Gastrocnemius medialis (tissue), 4 donors: ENCODE measurements at regions not wholly inside any gene's neighbourhood (a gene's known extent, or its start where the extent isn't known, plus 50 kb on each side); places are given as distances from the start of the nearest gene placed in this dataset.
A peak's percentile ranks its signal among the peaks of the same experiment; 100 is the strongest.
"Not testable (repeated sequence)": the region's sequence is repeated elsewhere in the genome, so short reads cannot be mapped to it uniquely, and the experiment has no call there.

Source experiments
- ATAC-seq, 2 donors: fragments of 150-250 bp; one replicate each; pipeline ENCODE4 v1.9.1; 2016
- DNase-seq, 2 donors: peaks; one replicate each; pipeline ENCODE4 v3.0.0-alpha.2; 2019
- H3K27ac ChIP-seq, 4 donors: fragments of 200-600 bp; sonication (generic); 1 replicate in 1 of 4; 2 replicates in 3 of 4; pipeline ENCODE4 v1.5.1; 2016 to 2018; ENCODE audit warnings: mild to moderate bottlenecking in 2 of 4, moderate library complexity in 1 of 4
- H3K27me3 ChIP-seq, 3 donors: fragments of 200-600 bp; sonication (generic) in 2 of 3; 1 replicate in 1 of 3; 2 replicates in 2 of 3; pipeline versions ENCODE4 v1.5.1 to v1.6.0; 2016 to 2019; ENCODE audit warnings: mild to moderate bottlenecking in 1 of 3, moderate library complexity in 1 of 3
- H3K36me3 ChIP-seq, 2 donors: fragments of 200-600 bp; sonication (generic) in 1 of 2; one replicate each; pipeline ENCODE4 v1.5.1; 2017 to 2018
- H3K4me1 ChIP-seq, 2 donors: fragments of 200-600 bp; sonication (generic) in 1 of 2; one replicate each; pipeline ENCODE4 v1.5.1; 2016 to 2017; ENCODE audit warnings: mild to moderate bottlenecking in 2 of 2
- H3K4me3 ChIP-seq, 4 donors: fragments of 200-600 bp; sonication (generic) in 3 of 4; 1 replicate in 1 of 4; 2 replicates in 3 of 4; pipeline ENCODE4 v1.5.1; 2016 to 2019; ENCODE audit warnings: mild to moderate bottlenecking in 2 of 4
- H3K9me3 ChIP-seq, 3 donors: fragments of 200-600 bp; sonication (generic) in 2 of 3; 1 replicate in 1 of 3; 2 replicates in 2 of 3; pipeline ENCODE4 v1.5.1; 2016 to 2019
- CTCF ChIP-seq, 5 experiments: fragments of 450-650 bp in 3 of 5; fragments of 200-600 bp in 2 of 5; sonication (generic) in 2 of 5; IDR thresholded peaks in 4 of 5; conservative IDR thresholded peaks in 1 of 5; 1 replicate in 4 of 5; 2 replicates in 1 of 5; pipeline ENCODE4 v1.5.1; 2016 to 2019; ENCODE audit warnings: antibody characterized with exemption in 5 of 5, mild to moderate bottlenecking in 3 of 5, moderate library complexity in 3 of 5
- POLR2A ChIP-seq, 2 donors: fragments of 450-650 bp; IDR thresholded peaks; one replicate each; pipeline ENCODE4 v1.6.1; 2017; ENCODE audit warnings: antibody characterized with exemption in 2 of 2, mild to moderate bottlenecking in 2 of 2, moderate library complexity in 2 of 2
- in situ Hi-C, 4 donors: fragments of 200-750 bp; cut with MboI; loops; one replicate each; pipeline versions ENCODE4 v1.15.0 to v1.8.0; 2017; ENCODE audit warnings: low sequenced_read_pairs in 4 of 4
- intact Hi-C: fragments of 100-400 bp; cut with DNase I; formaldehyde crosslinking; loops from one replicate; pipeline ENCODE4 v1.15.1; 2023; ENCODE audit warnings: low total_unique reads

DNA sequence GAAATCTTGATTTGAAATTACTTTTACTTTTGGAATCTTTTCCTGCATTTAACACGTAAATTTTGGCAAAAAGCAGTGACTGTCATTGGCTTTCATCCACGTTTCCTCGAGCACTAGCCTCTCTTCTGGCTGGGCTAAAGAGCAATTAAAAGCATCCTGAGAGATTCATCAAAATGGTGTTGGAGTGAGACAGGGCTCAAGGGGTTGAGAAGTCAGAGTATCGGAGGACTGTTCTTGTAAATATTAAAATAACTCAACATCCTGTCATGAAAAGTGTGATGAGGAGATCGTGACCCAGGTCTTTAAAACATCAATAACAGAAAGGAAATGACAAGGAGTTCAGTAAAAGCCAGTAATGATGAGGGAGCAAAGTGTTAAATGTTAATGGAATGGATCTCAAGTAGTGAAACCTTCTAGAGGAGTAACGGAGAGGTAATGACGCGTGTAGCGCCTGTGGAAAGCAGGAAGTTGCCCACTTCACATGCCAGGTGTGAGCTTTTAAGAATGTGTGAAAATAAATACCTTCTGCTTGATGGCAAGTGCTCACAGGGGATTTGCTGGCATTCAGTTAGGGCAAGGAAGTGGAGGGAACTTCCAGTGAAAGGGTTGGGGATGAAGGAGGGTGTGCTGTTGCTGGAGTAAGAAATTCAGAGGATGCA, 754.4 kb downstream of the ADCYAP1 start:
- Histone ChIP-seq H3K9me3 (no peaks in the 10 kb centered on the region), H3K27me3 (no peaks in the 10 kb centered on the region), H3K4me1 (no peaks in the 10 kb centered on the region), H3K27ac (no peak overlapping the region), H3K36me3 (no peaks in the 10 kb centered on the region), H3K4me3 (no peak overlapping the region)
- in situ Hi-C loops (no loop called here), intact Hi-C loops (no loop called here)
- no peak for ATAC-seq
- TF ChIP-seq POLR2A (IDR thresholded peaks at IDR 0.05): no peak
- TF ChIP-seq CTCF (IDR thresholded peaks at IDR 0.05 in 4 of 5, conservative IDR thresholded peaks at IDR 0.05 in 1 of 5): no peak
- DNase-seq: no peak

DNA sequence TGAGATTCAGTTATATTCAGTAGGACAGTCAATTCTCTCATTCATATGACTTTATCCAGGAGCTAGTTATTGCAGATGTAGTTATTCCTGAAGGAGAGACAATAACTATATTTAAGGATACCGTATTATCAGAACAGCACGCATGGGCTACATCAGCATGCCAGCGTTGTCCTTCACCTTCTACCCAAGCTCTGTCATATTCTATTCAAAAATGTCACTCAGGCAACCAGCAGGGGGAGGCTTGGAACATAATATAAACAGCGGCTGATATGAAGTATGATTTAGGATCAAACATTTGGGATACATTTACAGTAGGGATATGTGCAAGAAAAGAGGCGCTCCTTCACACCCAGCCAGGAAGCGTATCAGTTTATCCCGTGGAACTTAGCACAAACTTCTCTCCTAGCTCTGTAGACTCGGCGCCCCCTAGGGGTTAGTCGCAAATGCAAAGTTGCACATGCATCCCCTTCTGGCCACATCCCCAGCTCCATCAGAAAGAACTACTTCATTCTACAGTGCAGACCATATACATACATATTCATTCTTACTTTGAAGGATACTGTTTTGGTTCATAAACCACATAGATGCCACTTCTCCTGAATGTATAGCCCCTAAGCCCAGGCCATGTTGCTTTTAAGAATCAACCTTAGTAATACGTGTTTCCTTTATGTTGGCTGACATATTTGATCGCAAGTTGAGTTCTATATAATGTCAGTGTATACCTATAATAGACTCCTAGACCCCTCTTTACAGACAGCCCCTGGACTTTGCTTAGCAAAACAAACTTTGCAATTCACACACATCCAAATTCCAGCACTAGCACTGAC, 759.4 kb downstream of the ADCYAP1 start:
- TF ChIP-seq POLR2A (IDR thresholded peaks at IDR 0.05) (no peak), CTCF (IDR thresholded peaks at IDR 0.05 in 4 of 5, conservative IDR thresholded peaks at IDR 0.05 in 1 of 5) (peak in 1 of 5 experiments; percentile 9)
- Histone ChIP-seq H3K27ac (no peak overlapping the region), H3K4me1 (no peaks in the 10 kb centered on the region), H3K36me3 (no peaks in the 10 kb centered on the region), H3K4me3 (no peak overlapping the region), H3K27me3 (no peaks in the 10 kb centered on the region), H3K9me3 (no peaks in the 10 kb centered on the region)
- intact Hi-C loops (no loop called here), in situ Hi-C loops (no loop called here)
- ATAC-seq (no peak), DNase-seq (peak in 1 of 2 donors; percentile 14)

- TF ChIP-seq POLR2A (IDR thresholded peaks at IDR 0.05): no peak
- no peak for TF ChIP-seq CTCF (IDR thresholded peaks at IDR 0.05 in 4 of 5, conservative IDR thresholded peaks at IDR 0.05 in 1 of 5)
- intact Hi-C loops (no loop called here), in situ Hi-C loops (no loop called here)
- no peaks in the 10 kb centered on the region for H3K27me3 ChIP-seq
- no peaks in the 10 kb centered on the region for H3K36me3 ChIP-seq
- no peak for DNase-seq
- H3K27ac ChIP-seq: no peak overlapping the region
- no peaks in the 10 kb centered on the region for H3K4me1 ChIP-seq
- ATAC-seq: no peak
- no peak overlapping the region for H3K4me3 ChIP-seq
- H3K9me3 ChIP-seq: no peaks in the 10 kb centered on the region
Measured at GRCh38 chr18:1665079-1665478, 760.4 kb downstream of the ADCYAP1 start.

- in situ Hi-C loops: no loop called here
- no peaks in the 10 kb centered on the region for H3K9me3 ChIP-seq
- no peak for ATAC-seq
Measured at GRCh38 chr18:1668279-1668678, 763.6 kb downstream of the ADCYAP1 start.

DNA sequence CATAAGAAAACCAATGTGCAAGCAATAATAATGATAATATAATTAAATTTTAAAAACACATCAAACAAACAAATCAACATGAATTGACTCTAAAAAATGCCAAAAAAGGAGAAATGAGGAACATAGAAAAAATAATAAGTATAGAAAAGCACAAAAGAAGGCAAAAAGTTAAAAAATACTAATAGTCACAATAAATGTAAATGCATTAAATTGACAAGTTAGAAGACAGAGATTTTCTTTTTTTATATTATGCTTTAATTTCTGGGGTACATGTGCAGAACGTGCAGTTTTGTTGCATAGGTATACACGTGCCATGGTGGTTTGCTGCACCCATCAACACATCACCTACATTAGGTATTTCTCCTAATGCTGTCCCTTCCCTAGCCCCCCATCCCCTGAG, 767.0 kb downstream of the ADCYAP1 start:
- in situ Hi-C loops, H3K27me3 ChIP-seq, intact Hi-C loops, H3K36me3 ChIP-seq, DNase-seq, H3K27ac ChIP-seq, H3K9me3 ChIP-seq, H3K4me3 ChIP-seq, H3K4me1 ChIP-seq, ATAC-seq: not testable (repeated sequence)

More at GRCh38 chr18:1668279-1668678, 763.6 kb downstream of the ADCYAP1 start:
- intact Hi-C loops: no loop called here
- Histone ChIP-seq H3K36me3 (no peaks in the 10 kb centered on the region), H3K27me3 (no peaks in the 10 kb centered on the region), H3K4me3 (no peak overlapping the region), H3K27ac (no peak overlapping the region), H3K4me1 (no peaks in the 10 kb centered on the region)
- TF ChIP-seq POLR2A (IDR thresholded peaks at IDR 0.05) (no peak), CTCF (IDR thresholded peaks at IDR 0.05 in 4 of 5, conservative IDR thresholded peaks at IDR 0.05 in 1 of 5) (no peak)
- no peak for DNase-seq
